ENCODE measurements at regions not wholly inside any gene's neighbourhood (a gene's known extent, or its start where the extent isn't known, plus 50 kb on each side); places are given as distances from the start of the nearest gene placed in this dataset.
"Not testable (repeated sequence)": the region's sequence is repeated elsewhere in the genome, so short reads cannot be mapped to it uniquely, and the experiment has no call there.

GRCh38 chr20:56730003-56730402 lies 100.9 kb downstream of the TFAP2C start:
- no peak for DNase-seq

- DNase-seq = no peak
These were observed 101.9 kb downstream of the TFAP2C start for GRCh38 chr20:56730996-56731395.

- no peak for DNase-seq
These were observed 102.4 kb downstream of the TFAP2C start for GRCh38 chr20:56731476-56731875.

- no peak for DNase-seq
These were observed 104.9 kb downstream of the TFAP2C start for GRCh38 chr20:56733967-56734366.

- DNase-seq = no peak
These were observed 106.1 kb downstream of the TFAP2C start for GRCh38 chr20:56735084-56735642.

- DNase-seq = no peak
These were observed 107.3 kb downstream of the TFAP2C start for GRCh38 chr20:56736285-56736857.

GRCh38 chr20:56744325-56744821 lies 115.3 kb downstream of the TFAP2C start:
- DNase-seq = not testable (repeated sequence)

GRCh38 chr20:56748476-56749377 lies 119.6 kb downstream of the TFAP2C start:
- no peak for DNase-seq

- DNase-seq = no peak
These were observed 121.3 kb downstream of the TFAP2C start for GRCh38 chr20:56750430-56750829.

GRCh38 chr20:56752274-56752673 lies 123.2 kb downstream of the TFAP2C start:
- no peak for DNase-seq

GRCh38 chr20:56755201-56755600 lies 126.1 kb downstream of the TFAP2C start:
- no peak for DNase-seq

- not testable (repeated sequence) for DNase-seq
These were observed 127.6 kb downstream of the TFAP2C start for GRCh38 chr20:56756658-56757057.

- DNase-seq = no peak
These were observed 129.6 kb downstream of the TFAP2C start for GRCh38 chr20:56758706-56759105.

GRCh38 chr20:56759741-56760278 lies 130.7 kb downstream of the TFAP2C start:
- no peak for DNase-seq

- DNase-seq = no peak
These were observed 131.5 kb downstream of the TFAP2C start for GRCh38 chr20:56760610-56761009.

GRCh38 chr20:56761393-56761792 lies 132.3 kb downstream of the TFAP2C start:
- no peak for DNase-seq

- no peak for DNase-seq
These were observed 133.3 kb downstream of the TFAP2C start for GRCh38 chr20:56762401-56762800.

- DNase-seq = no peak
These were observed 133.7 kb downstream of the TFAP2C start for GRCh38 chr20:56762829-56763228.

GRCh38 chr20:56764671-56765070 lies 135.6 kb downstream of the TFAP2C start:
- no peak for DNase-seq

- no peak for DNase-seq
These were observed 136.3 kb downstream of the TFAP2C start for GRCh38 chr20:56765172-56766073.

GRCh38 chr20:56766528-56766927 lies 137.4 kb downstream of the TFAP2C start:
- DNase-seq = no peak

GRCh38 chr20:56769921-56770600 lies 141.0 kb downstream of the TFAP2C start:
- no peak for DNase-seq
